GM13977 (cell line): ENCODE measurements at regions not wholly inside any gene's neighbourhood (a gene's known extent, or its start where the extent isn't known, plus 50 kb on each side); places are given as distances from the start of the nearest gene placed in this dataset.

Experiments used
- DNase-seq: peaks from one replicate; pipeline ENCODE4 v3.0.0; 2012; ENCODE audit warnings: low spot score
- in situ Hi-C: fragments of 300-500 bp; cut with MboI; formaldehyde crosslinking; loops from one replicate; pipeline ENCODE4 v1.12.0; 2022; ENCODE audit warnings: low sequenced_read_pairs, low pct_unique_long_range_greater_than_20kb, mixed read lengths, inconsistent platforms; ENCODE audit not compliant: unreplicated experiment
- TF ChIP-seq, protein P1 (sequence below): IDR thresholded peaks from 2 replicates; pipeline ENCODE4 v1.5.1; 2012; ENCODE audit warnings: mild to moderate bottlenecking, control low read depth; ENCODE audit not compliant: insufficient read depth; ENCODE audit errors: extremely low read depth, missing control alignments

DNA sequence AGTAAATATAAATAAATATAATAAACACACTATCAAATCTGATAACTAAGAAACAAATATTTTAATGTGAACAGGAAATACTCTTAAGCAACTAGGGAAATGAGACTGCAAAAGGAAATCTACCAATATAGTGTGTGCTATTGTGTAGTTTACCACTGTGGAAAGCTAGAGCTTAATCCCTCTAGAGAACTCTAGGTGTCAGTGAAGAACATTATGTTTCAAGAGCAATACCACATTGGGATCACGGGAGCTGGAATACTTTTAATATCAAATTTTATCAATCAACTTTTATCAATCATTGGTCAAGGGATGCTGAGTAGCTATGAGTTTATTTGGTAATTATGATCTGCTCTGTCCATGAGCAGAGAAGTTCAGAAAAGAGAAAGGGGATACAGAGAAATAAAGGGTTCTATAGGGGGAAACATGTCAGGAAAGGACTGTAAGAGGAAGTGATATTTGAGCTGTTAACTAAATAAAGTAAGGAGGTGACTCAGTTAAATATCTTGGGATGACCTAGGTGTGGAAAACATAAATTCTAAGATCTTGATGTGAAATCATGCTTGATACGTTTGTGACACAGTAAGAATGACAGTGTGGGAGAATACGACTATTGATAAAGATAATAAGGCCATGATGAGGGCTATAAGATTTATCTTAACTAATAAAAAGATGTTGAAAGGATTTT is 762.2 kb upstream of the ALCAM start:
- DNase-seq, result no peak
- in situ Hi-C loops, result loop anchor here (25.0 kb wide), 1 partner anchor 908 kb away; no protein-coding TSS in a partner anchor
- TF ChIP-seq, protein P1, sequence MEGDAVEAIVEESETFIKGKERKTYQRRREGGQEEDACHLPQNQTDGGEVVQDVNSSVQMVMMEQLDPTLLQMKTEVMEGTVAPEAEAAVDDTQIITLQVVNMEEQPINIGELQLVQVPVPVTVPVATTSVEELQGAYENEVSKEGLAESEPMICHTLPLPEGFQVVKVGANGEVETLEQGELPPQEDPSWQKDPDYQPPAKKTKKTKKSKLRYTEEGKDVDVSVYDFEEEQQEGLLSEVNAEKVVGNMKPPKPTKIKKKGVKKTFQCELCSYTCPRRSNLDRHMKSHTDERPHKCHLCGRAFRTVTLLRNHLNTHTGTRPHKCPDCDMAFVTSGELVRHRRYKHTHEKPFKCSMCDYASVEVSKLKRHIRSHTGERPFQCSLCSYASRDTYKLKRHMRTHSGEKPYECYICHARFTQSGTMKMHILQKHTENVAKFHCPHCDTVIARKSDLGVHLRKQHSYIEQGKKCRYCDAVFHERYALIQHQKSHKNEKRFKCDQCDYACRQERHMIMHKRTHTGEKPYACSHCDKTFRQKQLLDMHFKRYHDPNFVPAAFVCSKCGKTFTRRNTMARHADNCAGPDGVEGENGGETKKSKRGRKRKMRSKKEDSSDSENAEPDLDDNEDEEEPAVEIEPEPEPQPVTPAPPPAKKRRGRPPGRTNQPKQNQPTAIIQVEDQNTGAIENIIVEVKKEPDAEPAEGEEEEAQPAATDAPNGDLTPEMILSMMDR, result peak; percentile 7

DNA sequence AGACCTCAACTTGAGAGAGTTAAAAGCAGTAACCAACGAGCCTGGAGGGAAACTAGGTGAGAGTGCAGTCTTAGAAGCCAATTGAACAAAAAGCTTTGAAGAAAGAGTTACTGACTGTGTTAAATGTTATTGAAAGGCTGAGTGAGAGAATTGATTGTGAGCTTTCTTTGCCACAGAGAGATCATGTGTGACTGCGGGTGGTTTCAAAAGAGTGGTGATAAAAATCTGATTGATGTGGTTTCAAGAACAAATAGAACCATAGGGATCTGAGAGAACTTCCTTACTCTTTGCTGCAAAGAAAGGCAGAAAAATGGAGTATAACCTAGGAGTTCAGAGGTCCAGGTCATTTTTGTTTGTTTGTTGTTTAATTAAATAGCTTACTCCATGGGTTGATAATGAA is 759.9 kb upstream of the ALCAM start:
- no peak for DNase-seq
- TF ChIP-seq, protein P1, result no peak
- in situ Hi-C loops, result loop anchor here (25.0 kb wide), 1 partner anchor 905 kb away; no protein-coding TSS in a partner anchor

DNA sequence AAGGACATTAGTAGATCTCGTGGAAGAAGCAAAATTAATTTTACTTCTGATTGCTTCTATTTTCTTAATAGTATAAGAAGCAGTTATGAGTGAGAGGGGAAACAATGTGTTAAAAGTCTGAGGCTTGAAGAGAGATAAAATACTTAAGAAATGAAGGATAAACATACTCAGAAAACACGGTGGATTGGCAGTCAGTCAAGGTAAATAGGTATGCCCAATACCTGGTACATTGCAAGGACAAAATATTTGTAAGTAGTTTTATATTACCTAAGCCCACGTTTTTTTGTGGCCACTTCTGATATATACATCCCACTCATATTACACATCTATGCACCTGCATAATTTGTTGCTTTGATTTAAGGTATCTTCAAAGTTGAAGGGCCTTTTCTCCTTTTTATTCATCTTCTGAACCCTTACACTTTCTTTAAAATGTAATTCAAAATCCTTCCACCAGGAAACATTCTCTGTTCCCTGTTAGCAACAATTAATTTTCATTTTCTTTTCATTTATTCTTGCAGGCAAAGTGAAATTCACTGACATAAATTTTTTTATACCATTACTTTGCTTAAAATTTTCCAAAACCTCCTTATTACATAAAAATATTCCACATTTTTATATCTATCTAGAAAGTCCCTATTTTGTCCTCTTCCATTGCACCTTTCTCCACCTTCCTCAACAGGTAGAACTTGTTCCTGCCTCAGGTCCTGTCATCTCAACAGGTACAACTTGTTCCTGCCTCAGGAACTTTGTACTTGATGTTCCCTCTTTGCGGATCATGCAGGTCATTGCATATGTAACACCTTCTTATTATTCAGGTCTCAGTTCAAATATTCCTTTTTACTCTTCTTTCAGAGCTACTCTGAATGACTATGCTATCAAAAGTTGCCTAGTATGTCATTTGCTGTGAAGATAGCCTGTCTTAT is 755.7 kb upstream of the ALCAM start:
- TF ChIP-seq, protein P1, result no peak
- in situ Hi-C loops, result loop anchor here (25.0 kb wide), 1 partner anchor 901 kb away; no protein-coding TSS in a partner anchor
- DNase-seq, result no peak

DNA sequence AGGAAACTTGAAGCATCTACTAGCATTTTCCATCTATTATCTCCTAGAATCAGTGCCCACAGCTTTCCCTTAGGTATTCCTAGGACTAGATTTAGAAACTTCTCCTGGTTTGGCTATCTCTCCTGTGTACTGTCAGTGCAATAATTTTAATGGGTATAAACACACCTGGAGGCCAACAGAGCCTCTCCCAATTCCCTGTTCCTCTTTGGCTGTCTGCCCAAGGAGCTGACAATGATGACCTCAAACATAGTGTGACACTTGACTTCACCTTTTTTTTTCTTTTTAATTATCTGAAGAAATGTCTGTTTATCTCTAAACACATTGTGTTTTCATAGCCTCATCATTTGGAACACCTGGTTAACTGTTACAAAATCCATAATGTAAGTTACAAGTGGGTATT is 754.5 kb upstream of the ALCAM start:
- in situ Hi-C loops, result loop anchor here (25.0 kb wide), 1 partner anchor 900 kb away; no protein-coding TSS in a partner anchor
- DNase-seq, result no peak
- TF ChIP-seq, protein P1, result no peak

DNA sequence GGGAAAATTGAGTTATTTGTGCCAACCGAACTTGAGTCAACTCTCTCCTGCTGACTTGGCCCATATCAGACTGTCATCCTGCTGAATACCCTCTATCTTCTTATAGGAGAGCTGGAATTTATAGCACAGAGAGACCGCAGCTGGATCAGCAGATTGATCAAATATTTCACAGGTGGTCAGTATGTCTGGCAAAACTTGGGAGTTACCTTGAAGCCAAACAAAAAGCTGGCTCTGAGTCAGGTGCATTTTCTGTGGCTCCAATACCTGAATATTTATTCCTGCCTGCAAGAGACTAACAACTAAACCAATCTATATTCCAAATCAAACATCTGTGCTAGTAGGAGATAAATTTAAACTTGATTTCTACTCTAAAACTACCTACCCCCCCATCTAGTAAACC is 752.1 kb upstream of the ALCAM start:
- no peak for DNase-seq
- in situ Hi-C loops, result loop anchor here (25.0 kb wide), 1 partner anchor 898 kb away; no protein-coding TSS in a partner anchor
- TF ChIP-seq, protein P1, result no peak

DNA sequence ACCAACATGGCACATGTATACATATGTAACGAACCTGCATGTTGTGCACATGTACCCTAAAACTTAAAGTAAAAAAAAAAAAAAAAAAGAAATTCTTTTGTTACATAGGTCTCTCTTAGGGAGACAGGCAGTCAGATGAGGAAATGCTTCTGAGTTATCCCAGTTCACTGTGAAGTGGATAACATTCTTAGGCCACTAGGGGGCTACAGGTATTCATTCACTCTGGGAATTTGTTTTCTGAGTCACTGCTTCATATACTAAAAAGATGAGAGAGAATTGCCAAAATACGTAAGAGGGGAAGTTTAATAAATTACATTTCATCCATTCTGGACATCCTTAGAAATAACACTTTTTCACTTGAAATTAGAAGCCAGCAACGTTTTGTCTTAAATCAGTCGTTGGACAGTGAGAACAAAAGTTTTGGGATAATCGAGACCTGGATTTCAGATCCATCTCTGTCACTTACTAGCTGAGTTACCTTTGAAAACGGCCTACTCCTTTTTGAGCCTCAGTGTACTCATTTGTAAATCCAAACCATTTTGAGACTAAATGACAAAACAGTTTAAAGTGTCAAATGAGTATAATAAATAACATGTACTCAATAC is 738.4 kb upstream of the ALCAM start:
- DNase-seq, result peak; percentile 12
- in situ Hi-C loops, result no loop called here
- TF ChIP-seq, protein P1, result peak; percentile 54
